GM18858 (cell line): ENCODE measurements at regions not wholly inside any gene's neighbourhood (a gene's known extent, or its start where the extent isn't known, plus 50 kb on each side); places are given as distances from the start of the nearest gene placed in this dataset.

Source experiments
- ATAC-seq: cut with Tn5 transposase; IDR thresholded peaks from one replicate; pipeline ENCODE4 v1.9.1; 2021; ENCODE audit not compliant: unreplicated experiment

DNA sequence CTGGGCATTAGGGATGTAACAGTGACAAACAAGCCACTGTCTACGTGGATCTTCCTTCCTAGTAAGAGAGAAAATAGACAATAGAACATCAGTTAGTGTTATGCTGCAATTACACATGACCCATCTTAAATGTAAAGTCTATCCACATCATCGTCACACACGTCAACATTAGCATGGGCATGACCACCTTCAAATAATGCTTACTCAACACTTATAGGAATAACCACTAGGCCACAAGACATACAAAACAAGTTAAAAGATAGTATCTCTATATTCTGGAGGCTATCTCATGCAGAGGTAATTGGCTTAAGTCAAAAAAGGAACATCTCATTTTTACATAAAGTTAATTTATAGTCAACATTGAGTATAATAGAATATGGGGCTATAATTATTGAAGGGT, 156.5 kb downstream of the MOXD1 start:
- no peak for ATAC-seq

DNA sequence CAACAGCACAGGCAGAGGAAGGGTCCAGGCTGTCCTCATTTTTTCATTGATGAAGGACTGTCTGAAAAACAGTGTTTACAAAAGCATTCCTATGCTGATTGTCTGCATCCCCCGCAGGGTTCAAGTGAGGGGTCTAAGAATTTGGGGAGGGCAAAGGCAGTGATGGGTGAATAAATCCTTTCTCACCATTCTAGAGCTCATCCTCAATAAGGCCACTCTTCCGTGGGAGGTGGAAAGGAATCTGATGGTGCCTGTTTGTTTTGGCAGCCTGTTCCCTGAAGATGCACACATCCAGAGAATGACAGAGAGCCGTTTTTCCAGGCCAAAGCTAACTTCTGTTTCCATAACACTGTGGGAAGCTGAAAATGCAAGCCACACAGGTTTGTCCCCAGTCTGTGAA, 164.5 kb downstream of the MOXD1 start:
- ATAC-seq: no peak

DNA sequence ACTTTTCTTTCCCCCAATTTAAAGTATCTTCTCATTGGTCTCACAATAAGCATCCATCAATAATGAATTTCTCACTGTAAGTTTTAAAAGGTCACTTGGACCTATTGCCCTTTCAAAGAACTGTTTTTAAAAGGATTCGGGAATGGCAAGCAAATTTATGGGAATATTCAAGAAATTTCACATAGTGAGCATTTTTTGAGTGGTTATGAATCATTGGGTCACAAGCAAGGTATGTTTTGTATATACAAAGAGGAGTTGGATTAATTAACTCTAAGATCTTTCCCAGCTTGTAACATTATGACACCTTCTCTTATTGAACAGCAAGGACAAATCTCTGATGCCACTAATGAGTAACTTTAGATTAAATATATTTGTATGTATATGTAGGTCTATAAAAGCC, 165.0 kb downstream of the MOXD1 start:
- no peak for ATAC-seq

DNA sequence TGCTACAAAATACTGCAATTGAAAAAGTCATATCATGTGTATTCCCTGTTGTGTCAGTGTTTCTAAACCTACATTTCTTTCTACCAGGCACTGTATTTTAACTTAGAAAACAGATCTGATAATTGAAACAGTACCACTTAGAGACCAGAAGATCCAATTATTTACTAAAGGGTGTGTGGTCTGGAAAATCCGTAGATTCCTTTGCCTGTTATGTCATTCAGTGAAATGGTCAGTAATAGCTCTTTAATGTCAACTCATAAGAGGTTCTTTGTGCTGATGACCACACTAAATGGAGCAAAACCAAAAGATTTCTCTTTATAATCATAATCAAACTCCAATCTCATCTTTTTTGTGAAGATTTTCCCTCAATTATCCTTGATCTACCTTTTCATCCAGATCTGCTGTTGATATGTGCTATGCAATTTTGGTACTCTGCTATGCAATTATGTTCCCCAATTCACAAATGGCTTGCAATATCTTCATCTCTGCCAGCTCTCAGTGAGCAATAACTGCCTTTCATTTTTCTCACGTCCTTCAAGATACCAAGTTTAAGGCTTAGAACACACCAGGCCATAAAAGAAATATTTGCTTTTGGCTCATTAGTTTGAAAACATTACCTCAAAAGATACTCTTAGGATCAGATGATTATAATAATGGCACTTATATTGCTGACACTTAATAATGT, 165.5 kb downstream of the MOXD1 start:
- no peak for ATAC-seq

DNA sequence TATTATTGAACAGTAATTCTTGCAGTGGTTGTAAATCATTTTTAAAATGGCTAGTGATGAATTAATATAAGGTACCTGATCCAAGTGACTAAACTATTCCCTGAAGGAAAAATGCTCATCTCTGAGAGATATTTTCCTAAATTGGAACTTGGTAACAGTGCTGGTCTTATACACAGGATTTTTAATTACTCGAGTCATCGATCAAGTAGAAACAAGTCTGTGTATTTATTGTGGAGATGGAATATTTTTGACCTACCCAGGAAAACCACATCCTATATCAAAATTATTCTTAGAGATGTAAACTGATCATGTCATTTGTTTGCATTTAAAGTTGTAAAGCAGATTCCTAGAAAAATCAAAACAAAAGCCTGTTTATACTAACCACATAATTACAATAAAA, 166.9 kb downstream of the MOXD1 start:
- ATAC-seq: no peak

DNA sequence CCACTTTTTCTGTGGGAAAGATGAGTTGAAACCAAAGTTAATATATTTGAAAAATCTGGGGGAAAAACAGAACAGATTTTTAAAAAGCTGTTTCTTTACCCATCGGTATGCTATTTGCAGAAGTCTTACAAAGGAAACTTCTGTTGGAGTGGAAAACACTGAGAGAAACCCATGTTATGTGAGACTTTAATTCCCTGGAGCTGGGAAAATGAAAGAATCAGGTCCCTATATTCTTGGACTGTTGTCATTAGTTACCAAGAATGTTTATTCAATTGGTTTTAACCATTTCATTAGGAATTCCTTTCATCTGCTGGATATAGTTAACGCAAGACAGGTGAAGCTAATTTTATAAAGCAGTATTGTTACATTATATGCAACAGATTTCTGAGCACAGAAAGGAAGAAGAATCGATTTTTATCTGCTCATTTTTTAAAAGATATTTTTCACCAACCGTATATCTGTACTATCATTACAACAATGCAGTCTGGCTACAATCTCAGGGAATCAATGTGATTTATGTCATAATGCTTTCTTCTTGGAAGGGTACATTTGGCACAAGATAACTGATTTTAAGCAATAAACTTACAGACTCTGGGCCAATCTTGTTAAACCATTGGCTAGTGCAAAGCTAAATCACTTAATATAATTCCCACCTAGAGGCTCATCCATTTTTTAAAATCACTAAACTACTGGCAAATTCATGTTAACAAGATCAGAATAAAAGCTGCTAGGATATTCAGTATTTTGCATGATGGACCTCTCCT, 170.0 kb downstream of the MOXD1 start:
- no peak for ATAC-seq

DNA sequence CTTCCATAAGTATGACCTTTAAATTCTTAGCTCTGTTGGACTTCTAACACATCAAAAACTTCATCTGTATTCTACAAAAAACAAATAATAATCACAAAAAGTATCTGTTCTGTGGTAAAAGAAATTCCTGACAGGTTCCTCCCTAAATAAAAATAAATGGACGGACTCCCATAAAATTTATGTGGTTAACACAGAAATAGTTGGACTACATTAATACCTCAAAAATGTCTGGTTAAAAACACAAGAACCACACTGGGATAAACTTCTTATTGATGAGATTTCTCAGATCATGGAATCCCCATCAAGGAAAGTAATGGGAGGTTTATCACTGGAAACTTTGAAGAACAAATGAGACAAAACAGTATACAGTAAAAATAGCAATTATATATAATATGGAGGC, 172.4 kb downstream of the MOXD1 start:
- ATAC-seq: no peak

DNA sequence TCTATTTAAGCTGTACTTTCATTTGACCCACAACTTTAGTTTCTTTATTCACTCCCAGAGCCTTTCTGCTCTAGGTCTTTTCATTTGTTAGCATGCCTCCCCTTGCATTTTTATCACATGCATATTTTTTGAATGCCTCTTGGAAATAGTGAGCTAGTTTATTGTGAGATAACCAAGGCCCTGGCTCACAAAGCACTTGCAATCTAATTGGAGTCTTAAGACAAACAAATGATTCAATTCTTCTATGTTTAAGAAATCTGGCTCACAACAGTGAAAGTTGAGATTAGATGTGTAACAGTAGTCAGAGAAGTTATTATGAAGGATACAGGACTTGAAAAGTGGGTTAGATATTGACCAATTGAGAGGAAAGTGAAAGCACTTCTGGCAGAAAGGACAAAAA, 173.4 kb downstream of the MOXD1 start:
- ATAC-seq: no peak

DNA sequence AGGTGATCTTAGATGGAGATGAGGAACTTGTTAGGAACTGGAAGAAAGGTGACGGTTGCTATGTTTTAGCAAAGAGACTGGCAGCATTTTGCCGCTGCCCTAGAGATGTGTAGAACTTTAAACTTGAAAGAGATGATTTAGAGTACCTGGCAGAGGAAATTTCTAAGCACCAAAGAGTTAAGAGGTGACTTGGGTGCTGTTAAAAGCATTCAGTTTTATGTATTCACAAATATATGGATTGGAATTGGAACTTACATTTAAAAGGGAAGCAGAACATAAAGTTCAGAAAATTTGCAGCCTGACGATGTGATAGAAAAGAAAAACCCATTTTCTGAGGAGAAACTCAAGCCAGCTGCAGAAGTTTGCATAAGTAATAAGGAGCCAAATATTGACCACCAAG, 176.3 kb downstream of the MOXD1 start:
- no peak for ATAC-seq

DNA sequence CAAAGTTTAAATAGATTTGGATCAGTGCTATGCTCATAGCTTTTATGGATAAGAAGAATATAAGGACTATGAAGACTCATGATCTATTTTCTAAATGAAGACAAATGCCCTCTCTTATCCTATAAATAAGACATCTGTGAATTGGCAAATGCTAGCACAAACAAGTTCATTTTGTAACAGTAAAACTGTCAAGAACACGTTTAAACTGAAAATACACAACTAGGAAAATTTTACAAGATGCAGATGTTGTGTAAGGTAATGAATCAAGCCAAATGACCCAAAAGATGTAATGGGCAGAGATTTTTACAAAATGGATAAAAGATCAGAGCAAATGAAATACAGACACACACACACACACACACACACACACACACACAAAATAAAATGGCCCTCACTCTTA, 180.5 kb downstream of the MOXD1 start:
- ATAC-seq: no peak

DNA sequence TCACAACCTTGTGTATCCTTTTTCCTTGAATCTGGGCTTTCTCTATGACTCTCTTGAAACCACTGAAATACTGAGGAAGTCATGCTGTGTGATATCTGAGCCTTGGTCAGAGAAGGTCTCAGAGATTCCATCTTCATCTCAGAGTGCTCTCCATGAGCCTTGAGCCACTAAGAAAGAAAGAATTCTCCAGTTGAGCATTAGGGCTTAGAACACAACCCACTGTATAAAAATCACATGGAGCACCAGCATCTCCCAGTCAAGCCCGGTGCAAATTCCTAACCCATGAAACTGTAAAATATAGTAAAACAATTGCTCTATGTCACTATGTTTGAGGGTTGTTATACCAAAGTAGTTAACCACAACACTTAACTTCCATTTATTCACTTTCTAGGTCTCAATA, 181.4 kb downstream of the MOXD1 start:
- no peak for ATAC-seq

DNA sequence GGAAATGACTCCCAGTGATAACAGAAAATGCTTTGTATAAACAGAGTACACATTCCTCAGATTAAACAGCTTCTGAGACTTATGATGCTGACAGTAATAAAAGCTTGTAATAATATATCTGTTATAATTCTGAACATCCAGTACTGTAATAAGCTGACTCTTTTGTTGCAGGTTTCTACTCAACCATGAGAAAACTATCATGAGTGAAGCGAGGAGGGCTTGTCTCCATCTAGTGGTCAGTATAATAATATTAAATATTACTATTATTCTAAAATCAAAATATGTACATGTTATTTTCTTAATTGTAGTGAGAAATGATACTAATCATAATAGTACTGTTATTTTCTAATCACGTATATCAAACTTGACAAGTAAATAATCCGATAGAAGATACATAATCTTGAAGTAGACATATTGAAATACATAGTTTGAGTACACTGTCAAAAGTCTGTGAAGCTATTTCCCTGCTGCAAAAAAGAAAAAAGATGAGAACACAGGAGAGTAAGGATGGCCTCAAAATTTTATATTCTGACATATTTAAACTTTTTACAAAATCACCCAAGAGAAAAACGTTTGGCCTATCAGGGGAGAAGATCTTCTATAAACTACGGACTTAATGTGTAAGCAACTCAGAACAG, 183.1 kb downstream of the MOXD1 start:
- no peak for ATAC-seq

DNA sequence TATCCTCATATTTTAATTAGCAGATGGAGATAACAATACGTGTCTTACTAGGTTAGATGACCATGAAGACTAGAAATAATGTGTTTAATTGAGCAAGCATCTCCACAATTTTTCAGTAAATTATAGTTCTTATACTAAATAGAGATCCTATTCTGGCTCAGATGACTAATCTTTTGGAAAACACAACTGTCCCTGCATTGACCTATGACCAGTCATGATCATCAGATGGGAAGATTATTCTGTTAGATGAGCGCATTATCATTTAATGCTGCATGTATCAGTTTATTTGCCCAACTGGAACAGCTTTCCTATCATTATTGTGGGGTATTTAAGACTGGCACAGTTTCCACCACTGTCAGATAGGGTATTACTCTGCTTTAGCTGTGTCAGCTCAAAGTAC, 185.5 kb downstream of the MOXD1 start:
- no peak for ATAC-seq

DNA sequence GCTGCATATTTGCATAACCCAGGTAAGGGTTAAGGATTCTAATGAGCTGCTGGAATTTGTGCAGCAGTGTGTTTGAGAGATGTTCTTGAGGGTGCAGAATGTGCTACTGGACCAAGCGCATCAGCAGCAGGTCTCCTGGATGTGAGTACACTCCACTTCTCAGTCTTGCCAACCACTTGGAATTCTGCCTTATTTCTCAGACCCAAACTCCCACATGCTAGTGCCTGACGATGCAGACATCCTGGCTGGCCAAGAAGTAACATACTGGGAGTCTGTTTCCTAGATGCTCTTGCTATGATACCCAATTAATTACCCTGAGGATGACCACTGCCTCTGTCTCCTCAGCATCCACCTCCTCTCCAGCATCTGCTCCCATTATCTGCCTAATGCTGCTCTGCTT, 186.6 kb downstream of the MOXD1 start:
- ATAC-seq: no peak

DNA sequence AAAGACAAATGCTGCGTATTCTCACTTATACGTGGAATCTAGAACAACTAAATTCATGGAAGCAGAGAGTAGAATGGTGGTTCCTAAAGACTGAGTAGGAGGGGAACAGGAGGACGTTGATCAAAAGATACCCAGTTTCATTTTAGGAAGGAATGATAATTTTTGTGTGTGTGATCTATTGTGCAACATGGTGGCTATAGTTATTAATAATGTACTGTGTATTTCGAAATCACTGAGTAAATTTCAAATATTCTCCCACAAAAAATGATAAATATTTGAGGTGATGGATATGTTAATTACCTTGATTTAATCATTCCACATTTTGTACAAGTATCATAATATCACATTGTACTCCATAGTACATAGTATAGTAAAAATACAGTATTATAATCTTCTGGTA, 187.5 kb downstream of the MOXD1 start:
- ATAC-seq: no peak

DNA sequence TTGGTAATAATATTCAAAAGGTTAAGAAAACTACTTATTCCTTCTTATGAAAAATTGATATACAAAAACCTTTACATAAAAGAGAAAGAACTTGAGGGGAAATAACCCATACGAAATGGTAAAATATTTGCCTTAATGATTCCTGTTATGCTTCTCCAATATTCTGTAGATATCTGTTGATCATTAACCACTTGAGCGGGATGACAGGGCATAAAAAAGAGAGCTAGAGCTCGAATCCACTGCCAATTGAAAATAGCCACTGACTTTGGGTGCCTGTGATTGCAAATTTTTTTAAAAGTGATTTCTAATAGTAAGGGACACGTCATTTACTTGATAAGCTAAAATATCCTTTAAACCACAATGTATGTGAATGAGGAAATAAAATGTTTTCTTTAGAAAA, 188.1 kb downstream of the MOXD1 start:
- ATAC-seq: no peak

DNA sequence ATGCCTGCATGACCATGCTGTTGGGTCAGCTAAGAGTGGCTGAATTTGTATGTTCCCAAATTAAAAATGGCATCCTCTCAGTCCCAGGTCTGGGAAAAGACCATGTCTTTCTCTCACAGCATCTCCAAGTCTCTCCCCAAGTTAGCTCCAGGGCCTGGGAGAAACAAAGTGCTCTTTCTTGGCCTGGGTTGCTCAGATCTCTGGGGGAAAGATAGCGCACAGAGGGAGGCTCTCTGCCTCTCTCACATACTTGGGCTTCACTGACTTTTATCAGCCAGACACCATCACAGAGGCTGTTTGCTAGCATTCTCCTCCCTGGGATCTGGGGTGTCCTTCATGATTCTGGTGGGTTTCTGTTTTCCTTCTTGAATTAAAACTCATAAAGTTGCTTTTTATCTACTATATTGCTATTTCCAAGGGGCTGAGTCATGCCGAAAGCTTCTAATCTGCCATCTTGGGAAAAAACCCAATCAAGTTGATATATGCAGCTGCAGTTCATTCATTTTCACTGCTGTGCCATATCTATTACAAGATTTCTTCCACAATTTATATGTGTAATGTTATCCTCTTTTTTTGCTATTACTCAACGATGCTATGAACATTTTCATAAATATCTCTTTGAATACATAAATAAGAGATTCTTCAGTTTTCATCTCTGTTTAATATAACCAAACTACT, 190.2 kb downstream of the MOXD1 start:
- no peak for ATAC-seq

DNA sequence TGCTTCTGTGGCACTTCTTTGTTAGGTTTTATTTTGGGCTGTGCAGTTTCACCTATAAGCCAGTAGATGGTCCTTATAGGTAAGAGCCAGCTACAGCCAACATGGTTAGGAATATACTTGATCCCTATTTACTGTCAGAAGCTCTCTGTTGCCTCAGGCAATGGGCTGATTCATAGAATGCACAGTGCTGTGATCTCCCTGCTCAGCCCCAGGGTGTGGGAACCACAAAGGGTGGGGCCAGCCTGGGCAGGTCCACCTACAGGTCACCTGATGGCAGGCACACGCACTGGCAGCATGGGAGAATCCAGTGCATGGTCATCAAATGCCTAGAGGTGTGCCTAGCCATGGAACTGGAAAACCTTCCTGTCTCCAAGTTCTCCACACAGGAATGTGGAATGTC, 191.9 kb downstream of the MOXD1 start:
- no peak for ATAC-seq

DNA sequence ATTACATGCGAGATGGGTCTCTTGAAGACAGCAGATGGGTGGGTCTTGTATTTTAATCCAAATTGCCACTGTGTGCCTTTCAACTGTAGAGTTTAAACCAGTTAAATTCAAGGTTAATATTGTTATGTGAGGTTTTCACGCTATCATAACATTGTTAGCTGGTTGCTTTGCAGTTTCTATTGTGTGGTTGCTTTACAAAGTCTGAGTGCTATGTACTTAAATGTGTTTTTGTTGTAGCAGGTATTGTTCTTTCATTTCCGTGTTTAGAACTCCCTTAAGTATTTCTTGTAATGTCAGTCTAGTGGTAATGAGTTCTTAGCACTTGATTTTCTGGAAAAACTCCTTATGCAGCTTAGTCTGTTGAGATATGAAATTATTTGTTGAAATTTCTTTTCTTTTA, 193.3 kb downstream of the MOXD1 start:
- no peak for ATAC-seq

DNA sequence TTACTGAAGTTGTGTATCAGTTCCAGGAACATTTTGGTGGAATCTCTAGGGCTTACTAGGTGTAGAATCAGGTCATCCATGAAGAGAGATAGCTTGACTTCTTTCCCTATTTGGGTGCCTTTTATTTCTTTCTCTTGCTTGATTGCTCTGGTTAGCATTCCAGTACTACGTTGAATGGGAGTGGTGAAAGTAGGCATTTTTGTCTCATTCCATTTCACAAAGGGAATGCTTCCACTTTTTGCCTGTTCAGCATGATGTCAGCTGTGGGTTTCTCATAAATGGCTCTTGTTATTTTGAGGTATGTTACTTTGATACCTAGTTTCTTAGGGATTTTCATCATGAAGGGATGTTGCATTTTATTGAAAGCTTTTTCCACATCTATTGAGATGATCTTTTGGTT, 195.3 kb downstream of the MOXD1 start:
- ATAC-seq: no peak

DNA sequence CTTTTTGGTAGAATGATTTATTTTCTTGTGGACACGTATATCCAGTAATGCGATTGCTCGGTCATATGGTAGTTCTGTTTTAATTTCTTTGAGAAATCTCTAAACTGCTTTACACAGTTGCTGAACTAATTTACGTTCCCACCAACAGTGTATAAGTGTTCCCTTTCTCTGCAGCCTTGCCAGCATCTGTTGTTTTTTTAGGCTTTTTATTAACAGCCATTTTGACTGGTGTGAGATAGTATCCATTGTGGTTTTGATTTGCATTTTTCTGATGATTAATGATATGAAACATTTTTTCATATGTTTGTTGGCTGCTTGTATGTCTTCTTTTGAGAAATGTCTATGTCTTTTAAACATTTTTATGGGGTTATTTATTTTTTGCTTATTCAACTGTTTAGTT, 196.7 kb downstream of the MOXD1 start:
- no peak for ATAC-seq

DNA sequence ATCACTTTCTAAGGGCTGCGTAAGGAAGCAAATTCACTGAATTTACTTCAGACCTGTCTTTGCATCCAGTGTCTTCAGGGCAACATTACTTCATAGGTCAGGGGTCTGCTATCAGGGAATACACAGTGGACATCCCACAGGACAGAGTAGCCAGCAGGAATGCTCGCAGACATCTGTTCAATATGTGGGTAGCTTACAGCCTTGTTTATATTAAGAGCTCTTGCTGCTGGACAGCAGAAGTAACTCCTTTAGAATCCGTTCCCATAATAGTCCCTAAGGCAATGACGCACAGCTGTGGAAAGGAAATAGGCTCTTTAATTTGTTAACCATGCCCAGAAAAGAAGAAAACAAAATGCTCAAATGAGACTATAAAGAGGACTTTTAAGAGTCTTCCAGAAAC, 198.7 kb downstream of the MOXD1 start:
- no peak for ATAC-seq
